ENCODE measurements at regions not wholly inside any gene's neighbourhood (a gene's known extent, or its start where the extent isn't known, plus 50 kb on each side); places are given as distances from the start of the nearest gene placed in this dataset.

DNA sequence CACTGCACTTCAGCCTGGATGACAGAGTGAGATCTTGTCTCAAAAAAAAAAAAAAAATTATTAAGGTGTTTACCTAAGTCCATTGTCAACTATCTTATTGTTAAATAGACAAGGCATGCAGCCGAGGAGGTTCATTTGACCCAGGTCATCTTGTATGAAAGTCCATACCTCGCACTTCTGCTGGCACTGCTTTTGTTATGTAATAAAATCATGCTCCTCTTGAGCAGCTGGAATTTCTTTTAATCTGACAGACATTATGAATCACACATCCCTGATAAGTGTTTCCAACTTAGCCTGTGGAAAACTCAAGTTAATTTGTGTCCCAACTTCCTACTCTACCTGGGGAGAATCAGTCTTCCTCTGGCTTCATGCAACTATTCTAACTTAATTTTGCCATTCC, 315.6 kb upstream of the KLF4 start:
- Histone ChIP-seq H3K4me1 (ENCODE audit: control insufficient read depth in 4 of 4, insufficient read depth in 4 of 4, low read length in 3 of 4) (no peaks in the 10 kb centered on the region), H3K27ac (ENCODE audit: low read depth in 1 of 2, low read length in 2 of 2) (no peak overlapping the region), H3K27me3 (ENCODE audit: control insufficient read depth in 4 of 4, insufficient read depth in 4 of 4, low read length in 3 of 4) (no peaks in the 10 kb centered on the region), H3K9me3 (ENCODE audit: control insufficient read depth in 4 of 4, low read length in 3 of 4) (no peaks in the 10 kb centered on the region), H3K9ac (ENCODE audit: low read depth in 1 of 2, low read length in 2 of 2) (no peak overlapping the region), H3K4me3 (ENCODE audit: low read depth in 1 of 3, low read length in 3 of 3) (no peak overlapping the region), H3K36me3 (ENCODE audit: control insufficient read depth in 4 of 4, insufficient read depth in 3 of 4, low read depth in 1 of 4, low read length in 3 of 4) (no peaks in the 10 kb centered on the region)
- WGBS: 59% methylated on average over 2 of the region's 2 CpGs
- no peak for DNase-seq (ENCODE audit: low spot score)
- TF ChIP-seq, protein P1, sequence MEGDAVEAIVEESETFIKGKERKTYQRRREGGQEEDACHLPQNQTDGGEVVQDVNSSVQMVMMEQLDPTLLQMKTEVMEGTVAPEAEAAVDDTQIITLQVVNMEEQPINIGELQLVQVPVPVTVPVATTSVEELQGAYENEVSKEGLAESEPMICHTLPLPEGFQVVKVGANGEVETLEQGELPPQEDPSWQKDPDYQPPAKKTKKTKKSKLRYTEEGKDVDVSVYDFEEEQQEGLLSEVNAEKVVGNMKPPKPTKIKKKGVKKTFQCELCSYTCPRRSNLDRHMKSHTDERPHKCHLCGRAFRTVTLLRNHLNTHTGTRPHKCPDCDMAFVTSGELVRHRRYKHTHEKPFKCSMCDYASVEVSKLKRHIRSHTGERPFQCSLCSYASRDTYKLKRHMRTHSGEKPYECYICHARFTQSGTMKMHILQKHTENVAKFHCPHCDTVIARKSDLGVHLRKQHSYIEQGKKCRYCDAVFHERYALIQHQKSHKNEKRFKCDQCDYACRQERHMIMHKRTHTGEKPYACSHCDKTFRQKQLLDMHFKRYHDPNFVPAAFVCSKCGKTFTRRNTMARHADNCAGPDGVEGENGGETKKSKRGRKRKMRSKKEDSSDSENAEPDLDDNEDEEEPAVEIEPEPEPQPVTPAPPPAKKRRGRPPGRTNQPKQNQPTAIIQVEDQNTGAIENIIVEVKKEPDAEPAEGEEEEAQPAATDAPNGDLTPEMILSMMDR (IDR thresholded peaks at IDR 0.05; ENCODE audit: low read depth, low read length, missing input control): no peak
- TF ChIP-seq FOXA1 (IDR thresholded peaks at IDR 0.05) (no peak), HNF4A (conservative IDR thresholded peaks at IDR 0.05) (no peak), GABPA (IDR thresholded peaks at IDR 0.05 in 1 of 2, conservative IDR thresholded peaks at IDR 0.05 in 1 of 2) (no peak), EGR1 (IDR thresholded peaks at IDR 0.05; ENCODE audit: low read depth in 2 of 2) (no peak), RAD21 (IDR thresholded peaks at IDR 0.05) (no peak), JUND (IDR thresholded peaks at IDR 0.05) (no peak), NR2F2 (IDR thresholded peaks at IDR 0.05) (no peak), TAF1 (conservative IDR thresholded peaks at IDR 0.05) (no peak), YY1 (IDR thresholded peaks at IDR 0.05) (no peak), SP1 (IDR thresholded peaks at IDR 0.05) (no peak), FOXA2 (IDR thresholded peaks at IDR 0.05) (no peak), HNF4G (IDR thresholded peaks at IDR 0.05) (no peak), RXRA (IDR thresholded peaks at IDR 0.05) (no peak)
- TF ChIP-seq, protein P2, sequence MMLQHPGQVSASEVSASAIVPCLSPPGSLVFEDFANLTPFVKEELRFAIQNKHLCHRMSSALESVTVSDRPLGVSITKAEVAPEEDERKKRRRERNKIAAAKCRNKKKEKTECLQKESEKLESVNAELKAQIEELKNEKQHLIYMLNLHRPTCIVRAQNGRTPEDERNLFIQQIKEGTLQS (IDR thresholded peaks at IDR 0.05): no peak
- TF ChIP-seq, protein P3, sequence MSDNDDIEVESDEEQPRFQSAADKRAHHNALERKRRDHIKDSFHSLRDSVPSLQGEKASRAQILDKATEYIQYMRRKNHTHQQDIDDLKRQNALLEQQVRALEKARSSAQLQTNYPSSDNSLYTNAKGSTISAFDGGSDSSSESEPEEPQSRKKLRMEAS (IDR thresholded peaks at IDR 0.05): no peak
- TF ChIP-seq, protein P4, sequence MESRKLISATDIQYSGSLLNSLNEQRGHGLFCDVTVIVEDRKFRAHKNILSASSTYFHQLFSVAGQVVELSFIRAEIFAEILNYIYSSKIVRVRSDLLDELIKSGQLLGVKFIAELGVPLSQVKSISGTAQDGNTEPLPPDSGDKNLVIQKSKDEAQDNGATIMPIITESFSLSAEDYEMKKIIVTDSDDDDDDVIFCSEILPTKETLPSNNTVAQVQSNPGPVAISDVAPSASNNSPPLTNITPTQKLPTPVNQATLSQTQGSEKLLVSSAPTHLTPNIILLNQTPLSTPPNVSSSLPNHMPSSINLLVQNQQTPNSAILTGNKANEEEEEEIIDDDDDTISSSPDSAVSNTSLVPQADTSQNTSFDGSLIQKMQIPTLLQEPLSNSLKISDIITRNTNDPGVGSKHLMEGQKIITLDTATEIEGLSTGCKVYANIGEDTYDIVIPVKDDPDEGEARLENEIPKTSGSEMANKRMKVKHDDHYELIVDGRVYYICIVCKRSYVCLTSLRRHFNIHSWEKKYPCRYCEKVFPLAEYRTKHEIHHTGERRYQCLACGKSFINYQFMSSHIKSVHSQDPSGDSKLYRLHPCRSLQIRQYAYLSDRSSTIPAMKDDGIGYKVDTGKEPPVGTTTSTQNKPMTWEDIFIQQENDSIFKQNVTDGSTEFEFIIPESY (IDR thresholded peaks at IDR 0.05): no peak
- TF ChIP-seq, protein P5, sequence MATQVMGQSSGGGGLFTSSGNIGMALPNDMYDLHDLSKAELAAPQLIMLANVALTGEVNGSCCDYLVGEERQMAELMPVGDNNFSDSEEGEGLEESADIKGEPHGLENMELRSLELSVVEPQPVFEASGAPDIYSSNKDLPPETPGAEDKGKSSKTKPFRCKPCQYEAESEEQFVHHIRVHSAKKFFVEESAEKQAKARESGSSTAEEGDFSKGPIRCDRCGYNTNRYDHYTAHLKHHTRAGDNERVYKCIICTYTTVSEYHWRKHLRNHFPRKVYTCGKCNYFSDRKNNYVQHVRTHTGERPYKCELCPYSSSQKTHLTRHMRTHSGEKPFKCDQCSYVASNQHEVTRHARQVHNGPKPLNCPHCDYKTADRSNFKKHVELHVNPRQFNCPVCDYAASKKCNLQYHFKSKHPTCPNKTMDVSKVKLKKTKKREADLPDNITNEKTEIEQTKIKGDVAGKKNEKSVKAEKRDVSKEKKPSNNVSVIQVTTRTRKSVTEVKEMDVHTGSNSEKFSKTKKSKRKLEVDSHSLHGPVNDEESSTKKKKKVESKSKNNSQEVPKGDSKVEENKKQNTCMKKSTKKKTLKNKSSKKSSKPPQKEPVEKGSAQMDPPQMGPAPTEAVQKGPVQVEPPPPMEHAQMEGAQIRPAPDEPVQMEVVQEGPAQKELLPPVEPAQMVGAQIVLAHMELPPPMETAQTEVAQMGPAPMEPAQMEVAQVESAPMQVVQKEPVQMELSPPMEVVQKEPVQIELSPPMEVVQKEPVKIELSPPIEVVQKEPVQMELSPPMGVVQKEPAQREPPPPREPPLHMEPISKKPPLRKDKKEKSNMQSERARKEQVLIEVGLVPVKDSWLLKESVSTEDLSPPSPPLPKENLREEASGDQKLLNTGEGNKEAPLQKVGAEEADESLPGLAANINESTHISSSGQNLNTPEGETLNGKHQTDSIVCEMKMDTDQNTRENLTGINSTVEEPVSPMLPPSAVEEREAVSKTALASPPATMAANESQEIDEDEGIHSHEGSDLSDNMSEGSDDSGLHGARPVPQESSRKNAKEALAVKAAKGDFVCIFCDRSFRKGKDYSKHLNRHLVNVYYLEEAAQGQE (IDR thresholded peaks at IDR 0.05): no peak
